NOMO-1 treated with dmso at 0.1 percent for 144 hours (cell line): ENCODE measurements at regions not wholly inside any gene's neighbourhood (a gene's known extent, or its start where the extent isn't known, plus 50 kb on each side); places are given as distances from the start of the nearest gene placed in this dataset.
A peak's percentile ranks its signal among the peaks of the same experiment; 100 is the strongest.
"Not testable (repeated sequence)": the region's sequence is repeated elsewhere in the genome, so short reads cannot be mapped to it uniquely, and the experiment has no call there.

Source experiments
- DNase-seq: peaks from one replicate; lab custom pipeline; 2025; ENCODE audit not compliant: unreplicated experiment; lab: John Stamatoyannopoulos, UW

- no peak for DNase-seq
Observed at GRCh38 chr13:80180740-80181355, 160.1 kb downstream of the SPRY2 start.

GRCh38 chr13:80177327-80177726, 163.6 kb downstream of the SPRY2 start:
- no peak for DNase-seq

GRCh38 chr13:80173224-80173623, 167.7 kb downstream of the SPRY2 start:
- peak; percentile 68 for DNase-seq

- no peak for DNase-seq
Observed at GRCh38 chr13:80171096-80171495, 169.8 kb downstream of the SPRY2 start.

- peak; percentile 79 for DNase-seq
Observed at GRCh38 chr13:80168089-80168850, 172.7 kb downstream of the SPRY2 start.

GRCh38 chr13:80166352-80166751, 174.6 kb downstream of the SPRY2 start:
- no peak for DNase-seq

GRCh38 chr13:80164462-80164861, 176.5 kb downstream of the SPRY2 start:
- no peak for DNase-seq

- no peak for DNase-seq
Observed at GRCh38 chr13:80161896-80162295, 179.0 kb downstream of the SPRY2 start.

- peak; percentile 59 for DNase-seq
Observed at GRCh38 chr13:80161219-80161618, 179.7 kb downstream of the SPRY2 start.

GRCh38 chr13:80160110-80160509, 180.8 kb downstream of the SPRY2 start:
- DNase-seq = no peak

GRCh38 chr13:80157261-80157932, 183.5 kb downstream of the SPRY2 start:
- DNase-seq = no peak

GRCh38 chr13:80152142-80152541, 188.8 kb downstream of the SPRY2 start:
- DNase-seq = not testable (repeated sequence)

GRCh38 chr13:80151016-80151415, 189.9 kb downstream of the SPRY2 start:
- DNase-seq = no peak

- DNase-seq = no peak
Observed at GRCh38 chr13:80149736-80150135, 191.2 kb downstream of the SPRY2 start.

- no peak for DNase-seq
Observed at GRCh38 chr13:80145171-80145690, 195.7 kb downstream of the SPRY2 start.

- DNase-seq = no peak
Observed at GRCh38 chr13:80144493-80144892, 196.4 kb downstream of the SPRY2 start.

GRCh38 chr13:80141123-80141849, 199.6 kb downstream of the SPRY2 start:
- DNase-seq = no peak

GRCh38 chr13:80140685-80141084, 200.2 kb downstream of the SPRY2 start:
- no peak for DNase-seq

- no peak for DNase-seq
Observed at GRCh38 chr13:80139196-80139595, 201.7 kb downstream of the SPRY2 start.

GRCh38 chr13:80137994-80138393, 202.9 kb downstream of the SPRY2 start:
- DNase-seq = no peak

- no peak for DNase-seq
Observed at GRCh38 chr13:80134346-80134745, 206.6 kb downstream of the SPRY2 start.
